H1 (cell line): ENCODE measurements at regions not wholly inside any gene's neighbourhood (a gene's known extent, or its start where the extent isn't known, plus 50 kb on each side); places are given as distances from the start of the nearest gene placed in this dataset.
A peak's percentile ranks its signal among the peaks of the same experiment; 100 is the strongest.

Experiments
- CTCF ChIA-PET: fragments of 300-600 bp; sonication (Branson Sonifier 250); formaldehyde crosslinking; loops from one replicate; lab custom pipeline; 2021; ENCODE audit not compliant: partially characterized antibody; lab: Charles Lee
- POLR2A ChIA-PET: fragments of 300-600 bp; sonication (Branson Sonifier 250); formaldehyde crosslinking; loops from one replicate; lab custom pipeline; 2021; ENCODE audit warnings: inconsistent platforms; ENCODE audit not compliant: partially characterized antibody; lab: Charles Lee
- DNase-seq, 2 experiments: peaks; one replicate each; pipeline versions ENCODE4 v3.0.0 to v3.0.0-alpha.2; 2010 to 2022; ENCODE audit warnings: low spot score in 2 of 2, low read depth in 1 of 2, mixed read lengths in 1 of 2
- FAIRE-seq: peaks from 2 replicates; lab custom pipeline; 2011; peaks lifted over from hg19 to GRCh38; lab: Jason Lieb, UNC
- H2AFZ ChIP-seq: 2 replicates; pipeline ENCODE4 v1.8.1; 2012; ENCODE audit warnings: low read length, inconsistent platforms
- H2AK5ac ChIP-seq: 2 replicates; pipeline ENCODE4 v1.6.1; 2013; ENCODE audit warnings: low read depth, low read length
- H2BK120ac ChIP-seq: replicated peaks from 2 replicates; pipeline ENCODE3; 2013; ENCODE audit warnings: low read depth, low read length, inconsistent platforms
- H2BK12ac ChIP-seq: 2 replicates; pipeline ENCODE4 v1.6.1; 2013; ENCODE audit warnings: low read depth, low read length
- H2BK15ac ChIP-seq: 2 replicates; pipeline ENCODE4 v1.6.1; 2013; ENCODE audit warnings: low read length
- H2BK20ac ChIP-seq: 2 replicates; pipeline ENCODE4 v1.6.1; 2013; ENCODE audit warnings: low read length
- H2BK5ac ChIP-seq: 2 replicates; pipeline ENCODE4 v1.6.1; 2013; ENCODE audit warnings: low read depth, low read length
- H3K14ac ChIP-seq: 2 replicates; pipeline ENCODE4 v1.6.1; 2013; ENCODE audit warnings: inconsistent platforms; ENCODE audit not compliant: insufficient read length
- H3K18ac ChIP-seq: 2 replicates; pipeline ENCODE4 v1.6.1; 2013; ENCODE audit warnings: low read length; ENCODE audit errors: extremely low read depth
- H3K23ac ChIP-seq: 2 replicates; pipeline ENCODE4 v1.6.1; 2013; ENCODE audit warnings: inconsistent platforms; ENCODE audit not compliant: insufficient read length
- H3K23me2 ChIP-seq: 2 replicates; pipeline ENCODE4 v1.6.1; 2013; ENCODE audit warnings: low read depth, low read length
- H3K27ac ChIP-seq: 2 replicates; pipeline ENCODE4 v1.6.1; 2011; ENCODE audit warnings: low read depth, low read length, inconsistent platforms
- H3K27me3 ChIP-seq, 4 experiments: replicated peaks in 1 of 4; 1 replicate in 1 of 4; 2 replicates in 3 of 4; pipeline versions ENCODE4 v1.6.1 to v1.8.1; 2011 to 2013; ENCODE audit warnings: low read length in 3 of 4, mild to moderate bottlenecking in 3 of 4, inconsistent platforms in 2 of 4, mixed read lengths in 2 of 4, moderate library complexity in 1 of 4; ENCODE audit not compliant: control insufficient read depth in 3 of 4, insufficient read depth in 3 of 4; ENCODE audit errors: extremely low read depth in 1 of 4
- H3K36me3 ChIP-seq, 4 experiments: 2 replicates each; pipeline versions ENCODE4 v1.6.1 to v1.8.1; 2011 to 2013; ENCODE audit warnings: mild to moderate bottlenecking in 4 of 4, low read length in 3 of 4, moderate library complexity in 2 of 4, control low read depth in 1 of 4, inconsistent platforms in 1 of 4; ENCODE audit not compliant: insufficient read depth in 4 of 4, control insufficient read depth in 2 of 4
- H3K4ac ChIP-seq: replicated peaks from 2 replicates; pipeline ENCODE3; 2013; ENCODE audit warnings: low read length, low read depth, mixed read lengths, inconsistent platforms; ENCODE audit not compliant: insufficient read length
- H3K4me1 ChIP-seq, 4 experiments: replicated peaks in 1 of 4; 1 replicate in 1 of 4; 2 replicates in 3 of 4; pipeline versions ENCODE4 v1.6.1 to v1.8.1; 2011 to 2013; ENCODE audit warnings: low read length in 3 of 4, inconsistent platforms in 2 of 4, mixed read lengths in 1 of 4; ENCODE audit not compliant: insufficient read depth in 4 of 4, control insufficient read depth in 3 of 4
- H3K4me2 ChIP-seq, 2 experiments: 2 replicates each; pipeline versions ENCODE4 v1.6.1 to v1.8.1; 2011 to 2013; ENCODE audit warnings: low read depth in 2 of 2, low read length in 2 of 2, control low read depth in 1 of 2, inconsistent platforms in 1 of 2, mild to moderate bottlenecking in 1 of 2; ENCODE audit not compliant: insufficient read depth in 1 of 2
- H3K4me3 ChIP-seq, 4 experiments: fragments of 200-600, 300-600 bp in 1 of 4; sonication (generic), shearing (Covaris generic), sonication (Bioruptor Twin) in 1 of 4; 2 replicates each; pipeline versions ENCODE4 v1.5.1 to v1.8.1; 2011 to 2016; ENCODE audit warnings: low read length in 4 of 4, low read depth in 3 of 4, control low read depth in 2 of 4, inconsistent platforms in 2 of 4, mild to moderate bottlenecking in 2 of 4, mixed read lengths in 1 of 4, moderate library complexity in 1 of 4; ENCODE audit not compliant: insufficient read depth in 2 of 4; ENCODE audit errors: extremely low read depth in 1 of 4
- H3K56ac ChIP-seq: replicated peaks from 2 replicates; pipeline ENCODE3; 2013; ENCODE audit warnings: low read depth, mild to moderate bottlenecking, mixed read lengths, low read length, inconsistent platforms; ENCODE audit not compliant: insufficient read length
- H3K79me1 ChIP-seq: 2 replicates; pipeline ENCODE4 v1.6.1; 2013; ENCODE audit warnings: low read depth, low read length, control low read depth
- H3K79me2 ChIP-seq, 2 experiments: 2 replicates each; pipeline versions ENCODE4 v1.6.1 to v1.8.1; 2012 to 2013; ENCODE audit warnings: low read length in 2 of 2, mild to moderate bottlenecking in 2 of 2, inconsistent platforms in 1 of 2; ENCODE audit not compliant: insufficient read depth in 2 of 2, control insufficient read depth in 1 of 2
- H3K9ac ChIP-seq, 4 experiments: replicated peaks in 1 of 4; 1 replicate in 1 of 4; 2 replicates in 3 of 4; pipeline versions ENCODE4 v1.6.1 to v1.8.1; 2011 to 2013; ENCODE audit warnings: low read depth in 3 of 4, low read length in 3 of 4, control low read depth in 2 of 4, mild to moderate bottlenecking in 2 of 4, moderate library complexity in 2 of 4, inconsistent platforms in 1 of 4; ENCODE audit errors: extremely low read depth in 1 of 4
- H3K9me3 ChIP-seq, 2 experiments: 2 replicates each; pipeline versions ENCODE4 v1.6.1 to v1.8.1; 2012 to 2013; ENCODE audit warnings: mild to moderate bottlenecking in 2 of 2, moderate library complexity in 2 of 2, control low read depth in 1 of 2, inconsistent platforms in 1 of 2, low read depth in 1 of 2, low read length in 1 of 2, mixed read lengths in 1 of 2; ENCODE audit not compliant: insufficient read depth in 2 of 2
- H4K20me1 ChIP-seq, 2 experiments: replicated peaks in 1 of 2; 2 replicates each; pipeline versions ENCODE3 to v1.8.1; 2011 to 2013; ENCODE audit warnings: inconsistent platforms in 2 of 2, low read length in 2 of 2, mild to moderate bottlenecking in 1 of 2; ENCODE audit not compliant: insufficient read depth in 2 of 2, control insufficient read depth in 1 of 2
- H4K5ac ChIP-seq: 2 replicates; pipeline ENCODE4 v1.6.1; 2013; ENCODE audit warnings: low read length, low read depth, mixed read lengths, inconsistent platforms; ENCODE audit not compliant: insufficient read length
- H4K8ac ChIP-seq: 2 replicates; pipeline ENCODE4 v1.8.0; 2013; ENCODE audit warnings: mild to moderate bottlenecking, moderate library complexity, low read length, inconsistent platforms; ENCODE audit not compliant: insufficient read depth; ENCODE audit errors: extremely low read depth
- H4K91ac ChIP-seq: replicated peaks from 2 replicates; pipeline ENCODE3; 2013; ENCODE audit warnings: low read length, mixed read lengths, inconsistent platforms; ENCODE audit not compliant: insufficient read length
- EZH2 ChIP-seq: fragments of 200-600 bp; sonication (generic); IDR thresholded peaks from 2 replicates; pipeline ENCODE4 v1.7.1; 2012; ENCODE audit warnings: low read depth, mild to moderate bottlenecking, moderate library complexity, low read length, inconsistent platforms; ENCODE audit not compliant: severe bottlenecking
- POLR2A ChIP-seq, 2 experiments: IDR thresholded peaks; 1 replicate in 1 of 2; 2 replicates in 1 of 2; pipeline ENCODE4 v1.6.1; 2011; ENCODE audit warnings: low read depth in 2 of 2, low read length in 2 of 2, mild to moderate bottlenecking in 2 of 2; ENCODE audit errors: control extremely low read depth in 1 of 2
- SIX5 ChIP-seq: IDR thresholded peaks from 2 replicates; pipeline ENCODE4 v1.6.1; 2011; ENCODE audit warnings: mild to moderate bottlenecking, low read depth, low read length
- TBP ChIP-seq: IDR thresholded peaks from 2 replicates; pipeline ENCODE4 v1.6.1; 2011; ENCODE audit warnings: low read depth, low read length, improper control_type of control experiment
- WGBS, 2 experiments: shearing (Covaris generic) in 1 of 2; methylation state at CpG; one replicate each; pipeline versions ENCODE4 v1.1.6 to v1.1.7; 2013 to 2015; ENCODE audit warnings: low lambda C conversion rate in 2 of 2, mixed read lengths in 2 of 2, inconsistent platforms in 1 of 2, low coverage in 1 of 2, missing lambda C conversion rate in 1 of 2; ENCODE audit not compliant: insufficient replicate concordance in 2 of 2, insufficient coverage in 1 of 2, insufficient read length in 1 of 2; ENCODE audit errors: extremely low coverage in 1 of 2, missing lambda C conversion rate in 1 of 2; 5-methylcytosine and 5-hydroxymethylcytosine counted together

DNA sequence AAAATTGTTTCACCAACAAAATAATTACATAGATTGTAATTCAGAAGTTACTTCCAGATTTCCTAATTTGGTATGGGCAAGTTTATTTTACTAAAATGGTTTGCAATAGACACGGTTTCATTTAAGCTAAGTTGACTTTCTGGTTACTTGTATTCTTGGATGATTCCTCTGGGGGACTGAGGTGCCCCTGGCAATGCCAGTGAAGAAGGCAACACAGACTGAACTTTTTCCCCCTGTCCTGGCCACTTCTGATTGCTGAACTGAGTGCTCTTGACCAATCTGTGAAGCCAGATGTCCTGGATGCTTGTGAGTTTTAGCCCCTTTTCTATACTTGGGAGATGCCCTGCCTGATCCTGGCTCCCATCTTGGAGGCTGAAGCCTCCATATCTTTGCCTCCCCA is 66.3 kb upstream of the FANCC start:
- no peak overlapping the region for H3K56ac ChIP-seq
- no peak overlapping the region for H2BK120ac ChIP-seq
- no peaks in the 10 kb centered on the region; a peak in 1 of 7 replicates for H3K4me1 ChIP-seq
- H2AK5ac ChIP-seq = no peak overlapping the region
- H3K27ac ChIP-seq = no peak overlapping the region
- H3K27me3 ChIP-seq = no peaks in the 10 kb centered on the region
- H3K4ac ChIP-seq = no peak overlapping the region
- H2AFZ ChIP-seq = no peak overlapping the region
- no peaks in the 10 kb centered on the region for H3K79me1 ChIP-seq
- no peak overlapping the region for H2BK20ac ChIP-seq
- ChIA-PET POLR2A (no interaction called here), CTCF (interaction anchor here (0.6 to 2.1 kb wide), 3 partner anchors 12 to 1040 kb away, joined by 3 to 5 read pairs (median 4); no protein-coding TSS in a partner anchor)
- no peaks in the 10 kb centered on the region for H3K23me2 ChIP-seq
- no peak overlapping the region for H2BK5ac ChIP-seq
- H2BK15ac ChIP-seq = 0 out of 2 replicates have a peak overlapping the region, but pooled peaks have one; percentile 46
- DNase-seq (no peak), FAIRE-seq (no peak)
- H3K23ac ChIP-seq = no peak overlapping the region
- H3K4me2 ChIP-seq = no peak overlapping the region
- TF ChIP-seq TBP = no peak
- no peak for TF ChIP-seq POLR2A (IDR thresholded peaks at IDR 0.05; ENCODE audit: control extremely low read depth in 1 of 2, low read depth in 2 of 2, low read length in 2 of 2)
- TF ChIP-seq SIX5 = no peak
- TF ChIP-seq EZH2 = no peak
- H4K20me1 ChIP-seq = no peaks in the 10 kb centered on the region
- no peak overlapping the region for H3K14ac ChIP-seq
- H3K4me3 ChIP-seq = no peak overlapping the region
- H3K9ac ChIP-seq = no peak overlapping the region
- WGBS, 2 experiments = 90% methylated on average over 1 of the region's 1 CpG; no CpG with 5 or more reads in 1 of the 2 experiments
- no peak overlapping the region for H4K91ac ChIP-seq
- no peaks in the 10 kb centered on the region for H3K36me3 ChIP-seq
- H3K9me3 ChIP-seq = no peaks in the 10 kb centered on the region
- H4K8ac ChIP-seq = no peak overlapping the region
- H3K79me2 ChIP-seq = no peaks in the 10 kb centered on the region
- no peak overlapping the region for H3K18ac ChIP-seq
- H2BK12ac ChIP-seq = 0 out of 2 replicates have a peak overlapping the region, but pooled peaks have one; percentile 39
- no peak overlapping the region for H4K5ac ChIP-seq
